Calu3 (cell line): ENCODE measurements at regions not wholly inside any gene's neighbourhood (a gene's known extent, or its start where the extent isn't known, plus 50 kb on each side); places are given as distances from the start of the nearest gene placed in this dataset.

Experiments used
- BruUV-seq: library from RNA; stranded (reverse); fragments of 400-500 nt; replicated peaks from 2 replicates; lab custom pipeline; 2021; lab: Mats Ljungman, UMichigan
- CTCF ChIA-PET: fragments of 300-600 bp; sonication (Branson Sonifier 250); formaldehyde crosslinking; loops from one replicate; lab custom pipeline; 2022; ENCODE audit warnings: antibody characterized with exemption; lab: Charles Lee
- DNase-seq: peaks from one replicate; pipeline ENCODE4 v3.0.0; 2022
- H3K27ac Mint-ChIP-seq: one replicate; pipeline ENCODE4 v1.8.0; 2022; ENCODE audit warnings: mixed read lengths; ENCODE audit not compliant: unreplicated experiment
- H3K27me3 Mint-ChIP-seq: one replicate; pipeline ENCODE4 v1.8.0; 2022; ENCODE audit warnings: mixed read lengths; ENCODE audit not compliant: unreplicated experiment
- H3K36me3 Mint-ChIP-seq: one replicate; pipeline ENCODE4 v1.8.0; 2022; ENCODE audit warnings: mild to moderate bottlenecking, moderate library complexity, mixed read lengths; ENCODE audit not compliant: insufficient read depth, unreplicated experiment
- H3K4me1 Mint-ChIP-seq: one replicate; pipeline ENCODE4 v1.8.0; 2022; ENCODE audit warnings: mild to moderate bottlenecking, low read depth, mixed read lengths; ENCODE audit not compliant: unreplicated experiment
- H3K4me3 Mint-ChIP-seq: one replicate; pipeline ENCODE4 v1.8.0; 2022; ENCODE audit warnings: mild to moderate bottlenecking, low read depth, moderate library complexity, mixed read lengths; ENCODE audit not compliant: unreplicated experiment
- H3K9me3 Mint-ChIP-seq: one replicate; pipeline ENCODE4 v1.8.0; 2022; ENCODE audit warnings: low read depth, mixed read lengths; ENCODE audit not compliant: unreplicated experiment
- CTCF ChIP-seq: fragments of 200-600 bp; IDR thresholded peaks from one replicate; pipeline ENCODE4 v1.8.0; 2022; ENCODE audit warnings: antibody characterized with exemption; ENCODE audit not compliant: unreplicated experiment
- intact Hi-C: fragments of 100-400 bp; cut with micrococcal nuclease; formaldehyde crosslinking; loops from one replicate; pipeline ENCODE4 v1.10.0; 2022; ENCODE audit not compliant: unreplicated experiment

DNA sequence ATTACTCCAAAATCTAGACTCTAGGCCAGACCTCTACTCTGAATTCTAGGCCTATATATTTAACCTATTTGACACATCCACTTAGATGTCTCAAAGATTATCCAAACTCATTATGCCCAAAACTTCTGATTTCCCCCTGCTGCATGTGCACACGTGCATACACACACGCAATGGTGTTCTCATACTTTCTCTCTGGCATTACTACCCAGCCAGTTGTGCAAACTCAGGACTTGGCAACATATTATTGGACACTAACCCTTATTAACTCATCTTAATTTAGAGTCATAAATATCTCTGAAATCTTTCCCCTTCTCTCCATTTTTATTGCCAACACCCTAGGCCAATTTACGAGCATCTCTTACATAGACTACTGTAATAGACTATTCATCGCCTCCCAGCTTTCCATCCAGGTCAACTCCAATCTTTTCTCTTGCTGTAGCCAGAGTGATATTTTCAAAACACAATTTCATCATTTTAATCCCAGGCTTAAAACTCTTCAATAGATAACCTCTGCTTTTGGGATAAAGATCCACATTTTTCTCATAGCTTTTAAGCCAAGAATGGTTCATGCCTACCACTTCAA lies 141.2 kb upstream of the VLDLR start:
- Mint-ChIP-seq H3K4me3 (no peak overlapping the region), H3K9me3 (no peaks in the 10 kb centered on the region), H3K27me3 (no peaks in the 10 kb centered on the region), H3K4me1 (no peaks in the 10 kb centered on the region), H3K27ac (no peak overlapping the region), H3K36me3 (no peaks in the 10 kb centered on the region)
- CTCF ChIA-PET, result interaction anchor here (0.5 kb wide), 1 partner anchor 11 kb away, joined by 8 read pairs; no protein-coding TSS in a partner anchor
- DNase-seq, result no peak
- no TSS peak for BruUV-seq
- TF ChIP-seq CTCF, result no peak
- intact Hi-C loops, result no loop called here

GRCh38 chr9:2481216-2481615 lies 140.4 kb upstream of the VLDLR start:
- Mint-ChIP-seq H3K36me3 (no peaks in the 10 kb centered on the region), H3K4me3 (no peak overlapping the region), H3K4me1 (no peaks in the 10 kb centered on the region), H3K27ac (no peak overlapping the region), H3K9me3 (no peaks in the 10 kb centered on the region), H3K27me3 (no peaks in the 10 kb centered on the region)
- BruUV-seq, result no TSS peak
- CTCF ChIA-PET, result no interaction called here
- no peak for TF ChIP-seq CTCF
- intact Hi-C loops, result no loop called here
- no peak for DNase-seq

DNA sequence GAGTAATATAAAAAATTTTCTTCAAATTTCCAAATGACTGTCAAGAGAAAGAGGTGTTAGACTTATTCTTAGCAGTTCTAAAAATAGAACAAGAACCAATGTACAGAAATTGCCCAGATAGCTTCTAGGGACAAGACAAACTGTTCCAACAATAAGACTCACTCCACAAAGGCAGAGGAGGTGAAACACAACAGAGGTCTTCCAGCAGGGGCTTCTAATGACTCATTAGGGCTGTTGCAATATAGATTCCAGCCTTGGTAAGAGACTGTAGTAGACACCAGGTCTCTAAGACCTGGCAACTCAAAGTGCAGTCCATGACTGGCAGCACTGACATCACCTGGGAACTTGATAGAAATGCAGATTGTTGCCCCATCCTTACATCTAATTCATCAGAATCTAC lies 134.6 kb upstream of the VLDLR start:
- DNase-seq, result no peak
- TF ChIP-seq CTCF, result no peak
- intact Hi-C loops, result no loop called here
- no TSS peak for BruUV-seq
- H3K27ac Mint-ChIP-seq, result no peak overlapping the region
- CTCF ChIA-PET, result no interaction called here
- H3K9me3 Mint-ChIP-seq, result no peaks in the 10 kb centered on the region
- H3K4me1 Mint-ChIP-seq, result no peaks in the 10 kb centered on the region
- H3K4me3 Mint-ChIP-seq, result no peak overlapping the region
- H3K36me3 Mint-ChIP-seq, result no peaks in the 10 kb centered on the region
- H3K27me3 Mint-ChIP-seq, result no peaks in the 10 kb centered on the region

DNA sequence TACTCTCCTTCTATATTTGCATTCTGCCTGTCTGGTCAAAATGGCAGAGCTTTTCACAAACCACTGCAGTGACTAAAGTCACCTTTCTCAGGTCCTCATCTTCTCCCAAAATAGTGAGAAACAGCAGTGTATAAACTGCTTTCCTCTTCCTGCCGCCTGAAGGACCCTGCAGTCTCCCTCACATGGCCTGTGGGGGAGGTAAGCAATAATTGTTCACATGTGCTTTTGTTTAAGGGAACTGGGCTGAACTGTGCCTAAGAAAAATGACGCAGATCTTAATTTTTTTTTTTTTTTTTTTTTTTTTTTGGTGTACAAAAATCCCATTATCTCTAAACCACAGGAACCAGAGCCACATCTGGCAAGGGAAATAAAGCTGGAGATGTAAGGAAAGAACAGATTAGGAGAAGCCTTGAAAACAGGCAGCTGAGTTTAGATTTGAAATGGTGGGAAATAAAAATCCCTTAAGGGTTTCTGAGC lies 131.7 kb upstream of the VLDLR start:
- H3K4me3 Mint-ChIP-seq, result no peak overlapping the region
- H3K27ac Mint-ChIP-seq, result no peak overlapping the region
- H3K36me3 Mint-ChIP-seq, result no peaks in the 10 kb centered on the region
- BruUV-seq, result no TSS peak
- CTCF ChIA-PET, result no interaction called here
- no peak for TF ChIP-seq CTCF
- no peaks in the 10 kb centered on the region for H3K27me3 Mint-ChIP-seq
- H3K4me1 Mint-ChIP-seq, result no peaks in the 10 kb centered on the region
- intact Hi-C loops, result no loop called here
- DNase-seq, result no peak
- no peaks in the 10 kb centered on the region for H3K9me3 Mint-ChIP-seq
